ENCODE measurements at regions not wholly inside any gene's neighbourhood (a gene's known extent, or its start where the extent isn't known, plus 50 kb on each side); places are given as distances from the start of the nearest gene placed in this dataset.

- H3K79me2 ChIP-seq (ENCODE audit: insufficient read depth, low read length) = no peaks in the 10 kb centered on the region
- DNase-seq = no peak
- H2BK5ac ChIP-seq (ENCODE audit: insufficient read length, low read length) = no peak overlapping the region
- no peak overlapping the region for H4K8ac ChIP-seq (replicated peaks; ENCODE audit: insufficient read length, low read depth, low read length)
- H3K4me3 Mint-ChIP-seq = no peak overlapping the region
- no peak overlapping the region for H3K4me2 ChIP-seq (ENCODE audit: insufficient read depth, insufficient read length, low read length)
- no peaks in the 10 kb centered on the region; the same call in 1 of the 2 replicates for H3K27me3 Mint-ChIP-seq (ENCODE audit: low read depth)
- H3K27ac ChIP-seq (ENCODE audit: insufficient read length, low read depth, low read length) = no peak overlapping the region
- no peak overlapping the region for H2BK120ac ChIP-seq (ENCODE audit: low read depth, low read length, poor library complexity, severe bottlenecking)
- no peak overlapping the region for H4K5ac ChIP-seq (ENCODE audit: insufficient read length, low read depth, low read length)
- H3K9me3 Mint-ChIP-seq = no peaks in the 10 kb centered on the region
- H3K4ac ChIP-seq (ENCODE audit: low read depth, low read length) = no peak overlapping the region
- no peaks in the 10 kb centered on the region for H3K9me3 ChIP-seq (ENCODE audit: control insufficient read depth, low read depth, low read length)
- H3K4me1 Mint-ChIP-seq = no peaks in the 10 kb centered on the region
- H3K27ac Mint-ChIP-seq = no peak overlapping the region
- H3K27me3 ChIP-seq (ENCODE audit: insufficient read depth, low read length) = no peaks in the 10 kb centered on the region
- no peaks in the 10 kb centered on the region for H3K79me1 ChIP-seq (ENCODE audit: insufficient read depth, low read depth, low read length, poor library complexity, severe bottlenecking)
- H2BK15ac ChIP-seq (ENCODE audit: low read depth, low read length) = no peak overlapping the region
- no peak overlapping the region for H3K9ac ChIP-seq (ENCODE audit: extremely low read depth, insufficient read length, low read length)
- H3K56ac ChIP-seq (ENCODE audit: insufficient read length, low read depth, low read length) = no peak overlapping the region
- no peak overlapping the region for H2BK12ac ChIP-seq (ENCODE audit: insufficient read length, low read depth, low read length)
- H3K4me1 ChIP-seq (ENCODE audit: insufficient read depth, low read length) = no peaks in the 10 kb centered on the region
- no peaks in the 10 kb centered on the region for H4K20me1 ChIP-seq (ENCODE audit: control insufficient read depth, insufficient read depth, insufficient read length)
- H2AK5ac ChIP-seq (ENCODE audit: insufficient read length, low read length) = no peak overlapping the region
- no peak for TF ChIP-seq CTCF (conservative IDR thresholded peaks at IDR 0.05)
- H3K18ac ChIP-seq (ENCODE audit: insufficient read length, low read depth, low read length) = no peak overlapping the region
- H2AFZ ChIP-seq (ENCODE audit: low read length) = no peak overlapping the region
- no peak overlapping the region for H2BK20ac ChIP-seq (ENCODE audit: low read depth, low read length, poor library complexity, severe bottlenecking)
- no peaks in the 10 kb centered on the region for H3K36me3 Mint-ChIP-seq (ENCODE audit: insufficient read depth in 1 of 3, low read depth in 3 of 3)
- no peak overlapping the region for H3T11ph ChIP-seq (ENCODE audit: low read length)
- no peaks in the 10 kb centered on the region for H3K23me2 ChIP-seq (ENCODE audit: insufficient read length, low read depth, low read length, poor library complexity, severe bottlenecking)
- H4K91ac ChIP-seq (ENCODE audit: insufficient read length, low read depth, low read length) = no peak overlapping the region
- H3K14ac ChIP-seq (ENCODE audit: insufficient read depth, low read length) = no peak overlapping the region
- no peak overlapping the region for H3K23ac ChIP-seq (ENCODE audit: insufficient read length, low read depth, low read length)
These were observed 512.2 kb downstream of the LMO7 start for GRCh38 chr13:76148374-76148773.
